ENCODE measurements at regions not wholly inside any gene's neighbourhood (a gene's known extent, or its start where the extent isn't known, plus 50 kb on each side); places are given as distances from the start of the nearest gene placed in this dataset.
A peak's percentile ranks its signal among the peaks of the same experiment; 100 is the strongest.

GRCh38 chr5:133679534-133679933, 67.2 kb upstream of the FSTL4 start:
- Mint-ChIP-seq H3K27ac (no peak overlapping the region), H3K36me3 (ENCODE audit: low read depth) (no peaks in the 10 kb centered on the region), H3K27me3 (ENCODE audit: insufficient read depth) (peaks cover 11% of the 10 kb centered on the region), H3K9me3 (no peaks in the 10 kb centered on the region), H3K4me3 (no peak overlapping the region), H3K4me1 (peaks cover 12% of the 10 kb centered on the region)
- Histone ChIP-seq H3K4me1 (ENCODE audit: control insufficient read depth, insufficient read depth, low read length) (no peaks in the 10 kb centered on the region), H3K9me3 (ENCODE audit: control insufficient read depth, low read length) (no peaks in the 10 kb centered on the region), H3K27ac (ENCODE audit: low read depth, low read length) (no peak overlapping the region), H3K36me3 (ENCODE audit: control insufficient read depth, insufficient read depth, low read length) (no peaks in the 10 kb centered on the region), H3K4me3 (ENCODE audit: low read length) (no peak overlapping the region), H3K9ac (ENCODE audit: extremely low read depth, low read length, poor library complexity, severe bottlenecking) (no peak overlapping the region), H3K27me3 (ENCODE audit: control insufficient read depth, insufficient read depth, low read length, poor library complexity, severe bottlenecking) (no peaks in the 10 kb centered on the region)
- peak; percentile 23 for DNase-seq
- TF ChIP-seq CTCF (conservative IDR thresholded peaks at IDR 0.05): no peak
- WGBS, 2 experiments (ENCODE audit: insufficient coverage in 1 of 2, insufficient read length in 1 of 2): 90 to 100% methylated on average over 1 of the region's 1 CpG

- no peak for TF ChIP-seq CTCF (conservative IDR thresholded peaks at IDR 0.05)
- Histone ChIP-seq H3K9me3 (ENCODE audit: control insufficient read depth, low read length) (peaks cover 9% of the 10 kb centered on the region), H3K27ac (ENCODE audit: low read depth, low read length) (no peak overlapping the region), H3K4me1 (ENCODE audit: control insufficient read depth, insufficient read depth, low read length) (peaks cover 3% of the 10 kb centered on the region), H3K27me3 (ENCODE audit: control insufficient read depth, insufficient read depth, low read length, poor library complexity, severe bottlenecking) (no peaks in the 10 kb centered on the region), H3K4me3 (ENCODE audit: low read length) (no peak overlapping the region), H3K9ac (ENCODE audit: extremely low read depth, low read length, poor library complexity, severe bottlenecking) (no peak overlapping the region), H3K36me3 (ENCODE audit: control insufficient read depth, insufficient read depth, low read length) (no peaks in the 10 kb centered on the region)
- Mint-ChIP-seq H3K27ac (no peak overlapping the region), H3K36me3 (ENCODE audit: low read depth) (no peaks in the 10 kb centered on the region), H3K4me1 (peaks cover 23% of the 10 kb centered on the region), H3K27me3 (ENCODE audit: insufficient read depth) (no peaks in the 10 kb centered on the region), H3K4me3 (no peak overlapping the region), H3K9me3 (peaks cover 4% of the 10 kb centered on the region)
- 85 to 100% methylated on average over 6 to 13 of the region's 13 CpGs for WGBS, 2 experiments (ENCODE audit: insufficient coverage in 1 of 2, insufficient read length in 1 of 2)
- peak; percentile 70 for DNase-seq
Measured at GRCh38 chr5:133675376-133676154, 63.2 kb upstream of the FSTL4 start.

- H3K27me3 Mint-ChIP-seq (ENCODE audit: insufficient read depth): peaks cover 6% of the 10 kb centered on the region
- no peaks in the 10 kb centered on the region for H3K27me3 ChIP-seq (ENCODE audit: control insufficient read depth, insufficient read depth, low read length, poor library complexity, severe bottlenecking)
- H3K36me3 Mint-ChIP-seq (ENCODE audit: low read depth): no peaks in the 10 kb centered on the region
- H3K9ac ChIP-seq (ENCODE audit: extremely low read depth, low read length, poor library complexity, severe bottlenecking): no peak overlapping the region
- no peaks in the 10 kb centered on the region for H3K36me3 ChIP-seq (ENCODE audit: control insufficient read depth, insufficient read depth, low read length)
- no peak overlapping the region for H3K27ac ChIP-seq (ENCODE audit: low read depth, low read length)
- TF ChIP-seq CTCF (conservative IDR thresholded peaks at IDR 0.05): no peak
- peaks cover 5% of the 10 kb centered on the region for H3K9me3 Mint-ChIP-seq
- DNase-seq: peak; percentile 5
- peaks cover 10% of the 10 kb centered on the region for H3K9me3 ChIP-seq (ENCODE audit: control insufficient read depth, low read length)
- H3K4me1 Mint-ChIP-seq: peaks cover 15% of the 10 kb centered on the region
- H3K4me3 ChIP-seq (ENCODE audit: low read length): no peak overlapping the region
- no peak overlapping the region for H3K4me3 Mint-ChIP-seq
- no peak overlapping the region for H3K27ac Mint-ChIP-seq
- H3K4me1 ChIP-seq (ENCODE audit: control insufficient read depth, insufficient read depth, low read length): peaks cover 3% of the 10 kb centered on the region
- WGBS, 2 experiments (ENCODE audit: insufficient coverage in 1 of 2, insufficient read length in 1 of 2): 88 to 92% methylated on average over 2 of the region's 2 CpGs
Measured at GRCh38 chr5:133670336-133670735, 58.0 kb upstream of the FSTL4 start.

Measured in endodermal cell (in vitro differentiated cells).